Esophagus squamous epithelium (tissue), 4 donors: ENCODE measurements at regions not wholly inside any gene's neighbourhood (a gene's known extent, or its start where the extent isn't known, plus 50 kb on each side); places are given as distances from the start of the nearest gene placed in this dataset.

Experiments used
- POLR2A ChIP-seq, 4 donors: fragments of 450-650 bp; IDR thresholded peaks; one replicate each; pipeline ENCODE4 v1.6.1; 2017; ENCODE audit warnings: antibody characterized with exemption in 4 of 4, mild to moderate bottlenecking in 4 of 4, moderate library complexity in 3 of 4
- TF ChIP-seq, protein P1 (sequence below), 6 experiments: fragments of 450-650 bp in 4 of 6; fragments of 200-600 bp in 2 of 6; sonication (generic) in 2 of 6; IDR thresholded peaks; one replicate each; pipeline ENCODE4 v1.5.1; 2016 to 2019; ENCODE audit warnings: antibody characterized with exemption in 6 of 6, mild to moderate bottlenecking in 4 of 6, moderate library complexity in 4 of 6

GRCh38 chr2:126973745-126974144 is 75.1 kb downstream of the TEX51 start:
- TF ChIP-seq, protein P1, sequence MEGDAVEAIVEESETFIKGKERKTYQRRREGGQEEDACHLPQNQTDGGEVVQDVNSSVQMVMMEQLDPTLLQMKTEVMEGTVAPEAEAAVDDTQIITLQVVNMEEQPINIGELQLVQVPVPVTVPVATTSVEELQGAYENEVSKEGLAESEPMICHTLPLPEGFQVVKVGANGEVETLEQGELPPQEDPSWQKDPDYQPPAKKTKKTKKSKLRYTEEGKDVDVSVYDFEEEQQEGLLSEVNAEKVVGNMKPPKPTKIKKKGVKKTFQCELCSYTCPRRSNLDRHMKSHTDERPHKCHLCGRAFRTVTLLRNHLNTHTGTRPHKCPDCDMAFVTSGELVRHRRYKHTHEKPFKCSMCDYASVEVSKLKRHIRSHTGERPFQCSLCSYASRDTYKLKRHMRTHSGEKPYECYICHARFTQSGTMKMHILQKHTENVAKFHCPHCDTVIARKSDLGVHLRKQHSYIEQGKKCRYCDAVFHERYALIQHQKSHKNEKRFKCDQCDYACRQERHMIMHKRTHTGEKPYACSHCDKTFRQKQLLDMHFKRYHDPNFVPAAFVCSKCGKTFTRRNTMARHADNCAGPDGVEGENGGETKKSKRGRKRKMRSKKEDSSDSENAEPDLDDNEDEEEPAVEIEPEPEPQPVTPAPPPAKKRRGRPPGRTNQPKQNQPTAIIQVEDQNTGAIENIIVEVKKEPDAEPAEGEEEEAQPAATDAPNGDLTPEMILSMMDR (IDR thresholded peaks at IDR 0.05) = no peak
- TF ChIP-seq POLR2A (IDR thresholded peaks at IDR 0.05) = no peak
